ENCODE measurements at regions not wholly inside any gene's neighbourhood (a gene's known extent, or its start where the extent isn't known, plus 50 kb on each side); places are given as distances from the start of the nearest gene placed in this dataset.

DNA sequence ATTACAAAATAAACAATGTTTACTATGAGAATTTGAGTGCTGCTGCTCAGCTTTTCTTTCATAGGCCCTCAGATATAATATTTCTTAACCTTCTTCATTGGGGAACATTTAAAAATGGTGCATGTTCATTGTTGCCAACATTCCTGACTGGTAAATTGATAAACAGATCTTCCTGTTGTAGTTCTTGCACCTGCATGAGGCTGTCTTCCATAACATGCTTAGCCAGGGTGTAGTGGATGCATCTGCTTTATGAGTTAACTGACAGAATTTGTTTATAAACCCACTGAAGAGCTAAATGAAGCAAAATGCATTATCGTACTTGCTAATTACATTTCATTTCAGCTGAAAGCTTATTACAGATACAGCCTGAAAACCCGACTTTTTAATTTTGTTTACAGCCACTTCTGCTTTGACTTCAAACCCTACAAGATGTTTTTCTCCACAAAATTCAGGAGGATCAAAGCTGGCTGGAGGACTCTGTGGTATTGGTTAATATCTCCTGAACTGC, 177.2 kb downstream of the SEM1 start:
- no peaks in the 10 kb centered on the region for H3K27me3 ChIP-seq (ENCODE audit: control insufficient read depth in 3 of 3, insufficient read depth in 3 of 3, low read length in 3 of 3)
- no peaks in the 10 kb centered on the region for H3K36me3 ChIP-seq (ENCODE audit: control insufficient read depth in 3 of 3, insufficient read depth in 3 of 3, low read length in 3 of 3)
- H3K27ac ChIP-seq (ENCODE audit: low read depth, low read length): no peak overlapping the region
- no peak overlapping the region for H3K9ac ChIP-seq (ENCODE audit: low read depth in 1 of 3, low read length in 3 of 3)
- H3K4me1 ChIP-seq (ENCODE audit: control insufficient read depth in 3 of 3, insufficient read depth in 3 of 3, low read length in 3 of 3): no peaks in the 10 kb centered on the region
- no peak overlapping the region for H3K4me3 ChIP-seq (ENCODE audit: low read length in 3 of 3)
- H3K9me3 ChIP-seq (ENCODE audit: control insufficient read depth in 3 of 3, low read length in 3 of 3): no peaks in the 10 kb centered on the region

DNA sequence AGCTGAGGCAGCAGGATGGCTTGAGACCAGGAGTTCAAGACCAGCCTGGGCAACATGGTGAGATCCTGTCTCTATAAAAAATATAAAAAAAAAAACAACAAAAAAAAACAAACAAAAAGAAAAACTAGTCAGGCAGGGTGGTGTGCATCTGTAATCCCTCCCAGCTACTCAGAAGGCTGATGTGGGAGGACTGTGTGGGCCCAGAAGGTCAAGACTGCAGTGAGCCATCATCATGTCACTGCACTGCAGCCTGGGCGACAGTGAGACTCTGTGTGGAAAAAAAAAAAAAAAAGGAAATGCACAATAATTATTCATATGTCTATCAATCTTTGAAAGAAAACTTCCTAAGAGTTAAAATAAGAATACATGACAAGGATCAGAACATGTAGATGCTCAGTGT, 178.3 kb downstream of the SEM1 start:
- Histone ChIP-seq H3K9me3 (ENCODE audit: control insufficient read depth in 3 of 3, low read length in 3 of 3) (no peaks in the 10 kb centered on the region), H3K4me3 (ENCODE audit: low read length in 3 of 3) (no peak overlapping the region), H3K27me3 (ENCODE audit: control insufficient read depth in 3 of 3, insufficient read depth in 3 of 3, low read length in 3 of 3) (no peaks in the 10 kb centered on the region), H3K9ac (ENCODE audit: low read depth in 1 of 3, low read length in 3 of 3) (no peak overlapping the region), H3K36me3 (ENCODE audit: control insufficient read depth in 3 of 3, insufficient read depth in 3 of 3, low read length in 3 of 3) (no peaks in the 10 kb centered on the region), H3K27ac (ENCODE audit: low read depth, low read length) (no peak overlapping the region), H3K4me1 (ENCODE audit: control insufficient read depth in 3 of 3, insufficient read depth in 3 of 3, low read length in 3 of 3) (no peaks in the 10 kb centered on the region)

DNA sequence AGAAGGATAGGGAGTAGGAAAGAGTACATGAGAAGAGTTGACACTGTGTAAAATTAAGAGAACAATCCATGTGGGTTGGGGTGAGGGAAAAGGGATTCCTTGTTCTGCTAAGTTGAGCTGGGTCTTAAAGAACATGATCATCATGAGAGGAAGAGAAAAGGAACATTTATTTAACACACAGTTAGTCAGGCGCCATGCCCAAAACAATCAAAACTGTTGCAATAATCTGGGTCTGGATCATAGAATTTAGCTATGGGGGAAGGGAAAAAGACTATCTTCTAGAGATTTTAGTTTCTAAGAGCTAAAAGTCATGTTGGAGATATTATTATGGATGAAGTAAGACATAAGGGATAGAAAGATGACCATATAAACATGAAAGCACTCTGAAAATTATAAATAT, 178.9 kb downstream of the SEM1 start:
- Histone ChIP-seq H3K9ac (ENCODE audit: low read depth in 1 of 3, low read length in 3 of 3) (no peak overlapping the region), H3K4me3 (ENCODE audit: low read length in 3 of 3) (no peak overlapping the region), H3K27me3 (ENCODE audit: control insufficient read depth in 3 of 3, insufficient read depth in 3 of 3, low read length in 3 of 3) (no peaks in the 10 kb centered on the region), H3K9me3 (ENCODE audit: control insufficient read depth in 3 of 3, low read length in 3 of 3) (no peaks in the 10 kb centered on the region), H3K36me3 (ENCODE audit: control insufficient read depth in 3 of 3, insufficient read depth in 3 of 3, low read length in 3 of 3) (no peaks in the 10 kb centered on the region), H3K4me1 (ENCODE audit: control insufficient read depth in 3 of 3, insufficient read depth in 3 of 3, low read length in 3 of 3) (no peaks in the 10 kb centered on the region), H3K27ac (ENCODE audit: low read depth, low read length) (no peak overlapping the region)

DNA sequence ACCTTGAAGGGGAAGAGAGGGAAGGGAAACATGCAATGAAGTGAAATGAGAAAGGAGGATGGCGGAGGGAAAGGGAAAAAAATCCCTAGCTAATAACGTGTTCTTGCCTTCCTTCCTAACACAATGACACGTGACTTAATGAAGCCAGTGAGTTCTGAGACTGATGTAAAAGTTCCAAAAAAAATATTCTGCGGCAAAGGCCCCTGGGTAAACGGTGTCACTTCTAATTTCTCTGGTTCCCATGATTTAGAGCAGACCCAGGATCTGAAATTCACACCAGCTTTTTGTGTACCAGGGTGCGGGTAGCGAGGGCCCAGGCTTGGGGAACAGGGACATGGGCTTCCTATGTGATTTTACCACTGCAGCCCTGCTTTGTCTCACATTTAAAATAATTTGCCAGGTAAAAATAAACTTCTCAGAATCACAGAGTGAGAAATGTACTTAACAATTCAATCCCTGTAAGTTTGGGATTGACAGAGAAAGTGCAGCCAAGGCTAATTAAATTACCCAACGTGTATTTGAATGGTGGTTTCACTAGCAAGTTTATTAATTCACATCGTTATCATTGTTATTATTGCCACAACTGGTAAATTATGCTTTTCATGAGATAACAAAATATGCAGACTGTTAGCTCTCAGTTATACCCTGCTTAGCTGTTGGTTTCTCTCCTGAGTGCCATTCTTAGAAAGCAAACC, 182.4 kb downstream of the SEM1 start:
- Histone ChIP-seq H3K27me3 (ENCODE audit: control insufficient read depth in 3 of 3, insufficient read depth in 3 of 3, low read length in 3 of 3) (no peaks in the 10 kb centered on the region), H3K9ac (ENCODE audit: low read depth in 1 of 3, low read length in 3 of 3) (no peak overlapping the region)

DNA sequence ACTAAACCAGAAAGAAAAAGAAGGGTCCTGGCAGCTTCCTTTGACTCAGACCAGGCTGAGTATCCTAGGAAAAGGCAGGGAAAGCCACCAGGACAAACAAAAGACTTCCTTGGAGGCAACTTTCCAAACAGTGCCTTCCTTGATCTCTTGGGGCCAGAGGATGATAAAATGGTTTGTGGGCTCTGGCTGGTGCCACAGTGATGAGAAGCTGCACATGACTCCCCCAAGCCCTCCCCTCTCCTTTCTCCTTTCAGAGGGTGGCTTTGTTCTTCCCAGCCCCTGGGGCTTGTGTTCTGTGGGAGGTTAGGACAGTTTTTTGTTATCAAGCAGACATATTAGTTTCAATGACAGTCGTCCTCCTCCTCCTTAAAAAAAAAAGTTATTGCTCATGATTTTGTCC, 183.2 kb downstream of the SEM1 start:
- Histone ChIP-seq H3K9ac (ENCODE audit: low read depth in 1 of 3, low read length in 3 of 3) (no peak overlapping the region), H3K4me1 (ENCODE audit: control insufficient read depth in 3 of 3, insufficient read depth in 3 of 3, low read length in 3 of 3) (no peaks in the 10 kb centered on the region), H3K36me3 (ENCODE audit: control insufficient read depth in 3 of 3, insufficient read depth in 3 of 3, low read length in 3 of 3) (no peaks in the 10 kb centered on the region), H3K27me3 (ENCODE audit: control insufficient read depth in 3 of 3, insufficient read depth in 3 of 3, low read length in 3 of 3) (no peaks in the 10 kb centered on the region), H3K27ac (ENCODE audit: low read depth, low read length) (no peak overlapping the region), H3K9me3 (ENCODE audit: control insufficient read depth in 3 of 3, low read length in 3 of 3) (no peaks in the 10 kb centered on the region), H3K4me3 (ENCODE audit: low read length in 3 of 3) (no peak overlapping the region)

More for the DNA sequence above, 182.4 kb downstream of the SEM1 start:
- Histone ChIP-seq H3K4me3 (ENCODE audit: low read length in 3 of 3) (no peak overlapping the region), H3K9me3 (ENCODE audit: control insufficient read depth in 3 of 3, low read length in 3 of 3) (no peaks in the 10 kb centered on the region), H3K4me1 (ENCODE audit: control insufficient read depth in 3 of 3, insufficient read depth in 3 of 3, low read length in 3 of 3) (no peaks in the 10 kb centered on the region), H3K27ac (ENCODE audit: low read depth, low read length) (no peak overlapping the region), H3K36me3 (ENCODE audit: control insufficient read depth in 3 of 3, insufficient read depth in 3 of 3, low read length in 3 of 3) (no peaks in the 10 kb centered on the region)

DNA sequence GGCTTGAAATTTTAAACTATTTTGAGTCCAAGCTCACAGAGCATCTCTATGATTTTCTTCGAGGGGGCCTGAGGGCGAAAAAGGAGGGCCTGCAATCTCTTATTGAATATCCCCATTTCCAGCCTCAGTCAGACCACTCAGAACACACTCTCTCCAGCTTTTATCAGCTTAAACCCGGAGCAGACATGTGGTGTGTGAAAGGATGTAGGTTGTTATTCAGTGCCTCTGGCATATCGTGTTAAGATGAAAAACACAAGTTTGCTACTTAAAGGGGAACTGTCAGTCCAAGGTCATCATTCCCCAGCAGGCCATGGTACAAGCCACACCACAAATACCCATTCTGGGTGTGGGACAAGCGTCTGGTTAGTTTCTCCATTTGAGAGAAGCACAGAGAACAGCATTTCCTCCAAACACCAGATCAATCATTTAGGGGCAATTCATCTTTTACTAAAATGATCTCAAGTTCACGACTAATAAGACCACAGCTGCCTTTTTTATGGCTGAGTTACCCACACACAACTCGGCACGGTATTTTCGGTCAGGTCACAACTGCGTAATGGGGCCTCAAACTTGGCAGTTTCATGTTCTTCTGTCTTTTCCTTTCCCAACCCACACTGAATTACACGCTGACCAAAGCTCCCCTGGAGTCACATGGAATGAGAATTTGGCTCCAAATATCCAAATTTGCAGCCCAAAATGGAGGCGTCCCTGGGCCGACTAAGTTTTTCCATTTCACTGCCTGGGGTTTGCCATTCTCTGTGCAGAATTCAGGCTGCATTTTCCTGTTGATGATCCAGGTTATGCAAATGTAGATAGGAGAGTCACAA, 188.4 kb downstream of the SEM1 start:
- no peaks in the 10 kb centered on the region for H3K27me3 ChIP-seq (ENCODE audit: control insufficient read depth in 3 of 3, insufficient read depth in 3 of 3, low read length in 3 of 3)
- no peak overlapping the region for H3K9ac ChIP-seq (ENCODE audit: low read depth in 1 of 3, low read length in 3 of 3)
- no peaks in the 10 kb centered on the region for H3K9me3 ChIP-seq (ENCODE audit: control insufficient read depth in 3 of 3, low read length in 3 of 3)
- H3K4me1 ChIP-seq (ENCODE audit: control insufficient read depth in 3 of 3, insufficient read depth in 3 of 3, low read length in 3 of 3): peaks cover 0 to 4% (median 0%) of the 10 kb centered on the region in 3 donors
- no peak overlapping the region for H3K4me3 ChIP-seq (ENCODE audit: low read length in 3 of 3)
- no peak overlapping the region for H3K27ac ChIP-seq (ENCODE audit: low read depth, low read length)
- H3K36me3 ChIP-seq (ENCODE audit: control insufficient read depth in 3 of 3, insufficient read depth in 3 of 3, low read length in 3 of 3): no peaks in the 10 kb centered on the region

DNA sequence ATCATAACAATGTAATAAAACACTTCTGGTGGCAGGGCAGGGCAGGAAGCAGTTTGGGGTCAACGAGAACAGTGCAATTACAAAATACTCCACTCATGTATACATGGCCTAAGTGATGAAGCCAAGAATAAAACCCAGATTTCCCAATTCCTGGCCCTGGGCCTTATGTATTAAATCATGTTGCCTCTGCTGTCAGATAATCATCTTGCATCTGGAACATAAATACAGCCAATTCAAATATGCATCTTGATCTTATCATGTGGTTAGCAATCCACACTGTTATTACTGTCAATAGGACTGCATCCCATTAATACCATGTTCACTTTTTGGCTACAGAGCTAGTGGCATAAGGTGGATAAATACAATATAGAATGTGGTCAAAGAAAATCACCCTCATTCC, 186.5 kb upstream of the SLC25A13 start:
- no peaks in the 10 kb centered on the region for H3K4me1 ChIP-seq (ENCODE audit: control insufficient read depth in 3 of 3, insufficient read depth in 3 of 3, low read length in 3 of 3)
- H3K36me3 ChIP-seq (ENCODE audit: control insufficient read depth in 3 of 3, insufficient read depth in 3 of 3, low read length in 3 of 3): no peaks in the 10 kb centered on the region
- no peak overlapping the region for H3K27ac ChIP-seq (ENCODE audit: low read depth, low read length)
- no peak overlapping the region for H3K4me3 ChIP-seq (ENCODE audit: low read length in 3 of 3)
- H3K9me3 ChIP-seq (ENCODE audit: control insufficient read depth in 3 of 3, low read length in 3 of 3): no peaks in the 10 kb centered on the region
- H3K27me3 ChIP-seq (ENCODE audit: control insufficient read depth in 3 of 3, insufficient read depth in 3 of 3, low read length in 3 of 3): no peaks in the 10 kb centered on the region
- H3K9ac ChIP-seq (ENCODE audit: low read depth in 1 of 3, low read length in 3 of 3): no peak overlapping the region

DNA sequence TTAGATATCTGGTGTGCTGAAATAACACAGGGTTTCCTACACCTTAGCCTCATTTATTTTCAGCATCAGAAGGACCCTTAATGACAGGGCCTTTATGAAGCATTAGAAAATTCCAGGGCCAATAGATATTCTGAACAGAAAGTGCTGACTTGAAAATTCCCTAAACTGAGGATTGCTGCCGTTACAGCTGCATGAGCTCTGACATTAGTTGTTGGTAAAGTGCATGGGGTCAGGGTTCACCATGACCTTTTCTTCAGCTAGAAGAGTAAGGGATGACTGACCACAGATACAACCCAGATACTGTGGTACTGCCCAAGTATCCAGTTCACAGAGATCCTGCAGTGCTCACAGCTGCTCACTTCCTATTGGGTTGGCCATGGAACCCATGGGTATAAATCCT, 181.7 kb upstream of the SLC25A13 start:
- Histone ChIP-seq H3K27ac (ENCODE audit: low read depth, low read length) (no peak overlapping the region), H3K4me1 (ENCODE audit: control insufficient read depth in 3 of 3, insufficient read depth in 3 of 3, low read length in 3 of 3) (no peaks in the 10 kb centered on the region), H3K9me3 (ENCODE audit: control insufficient read depth in 3 of 3, low read length in 3 of 3) (no peaks in the 10 kb centered on the region), H3K4me3 (ENCODE audit: low read length in 3 of 3) (no peak overlapping the region), H3K9ac (ENCODE audit: low read depth in 1 of 3, low read length in 3 of 3) (no peak overlapping the region), H3K27me3 (ENCODE audit: control insufficient read depth in 3 of 3, insufficient read depth in 3 of 3, low read length in 3 of 3) (no peaks in the 10 kb centered on the region), H3K36me3 (ENCODE audit: control insufficient read depth in 3 of 3, insufficient read depth in 3 of 3, low read length in 3 of 3) (no peaks in the 10 kb centered on the region)

DNA sequence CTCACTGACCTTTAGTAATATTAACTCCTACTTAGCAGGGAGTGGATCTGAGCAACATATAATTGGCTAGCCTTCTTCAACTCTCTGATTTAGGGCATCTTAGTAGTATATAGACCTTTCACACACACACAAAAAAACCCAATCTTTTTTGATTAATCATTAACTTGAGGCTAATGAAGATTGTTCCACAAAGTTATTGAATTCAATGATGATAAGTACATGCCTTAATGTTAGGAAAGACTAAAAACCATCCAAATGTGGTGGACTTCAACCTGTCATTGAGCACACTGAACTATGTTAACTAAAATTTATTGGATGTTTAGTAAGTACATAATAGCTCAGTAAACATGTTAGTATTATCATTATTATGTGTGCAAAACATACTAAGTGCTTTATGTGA, 179.4 kb upstream of the SLC25A13 start:
- no peaks in the 10 kb centered on the region for H3K27me3 ChIP-seq (ENCODE audit: control insufficient read depth in 3 of 3, insufficient read depth in 3 of 3, low read length in 3 of 3)
- H3K9ac ChIP-seq (ENCODE audit: low read depth in 1 of 3, low read length in 3 of 3): no peak overlapping the region
- no peaks in the 10 kb centered on the region for H3K9me3 ChIP-seq (ENCODE audit: control insufficient read depth in 3 of 3, low read length in 3 of 3)
- H3K4me3 ChIP-seq (ENCODE audit: low read length in 3 of 3): no peak overlapping the region
- no peaks in the 10 kb centered on the region for H3K36me3 ChIP-seq (ENCODE audit: control insufficient read depth in 3 of 3, insufficient read depth in 3 of 3, low read length in 3 of 3)
- no peak overlapping the region for H3K27ac ChIP-seq (ENCODE audit: low read depth, low read length)
- no peaks in the 10 kb centered on the region for H3K4me1 ChIP-seq (ENCODE audit: control insufficient read depth in 3 of 3, insufficient read depth in 3 of 3, low read length in 3 of 3)

DNA sequence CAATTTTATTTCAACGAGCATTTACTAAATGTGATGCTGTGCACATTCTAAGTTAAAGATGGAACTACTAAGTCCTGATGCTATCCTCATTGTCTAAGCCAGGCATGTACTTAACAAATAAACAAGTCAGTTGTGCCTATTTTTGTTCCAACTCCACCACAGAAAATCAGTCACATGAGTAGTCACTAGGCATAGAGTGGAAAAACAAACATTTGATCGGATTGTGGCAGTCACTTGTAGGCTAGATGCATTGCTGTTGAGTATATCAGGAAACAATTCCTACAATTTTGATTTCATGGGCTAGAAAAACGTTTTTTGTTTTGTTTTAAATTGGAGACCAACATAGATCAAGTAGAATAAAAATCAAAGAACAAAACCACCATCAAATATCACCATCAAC, 177.6 kb upstream of the SLC25A13 start:
- Histone ChIP-seq H3K9ac (ENCODE audit: low read depth in 1 of 3, low read length in 3 of 3) (no peak overlapping the region), H3K4me1 (ENCODE audit: control insufficient read depth in 3 of 3, insufficient read depth in 3 of 3, low read length in 3 of 3) (no peaks in the 10 kb centered on the region), H3K36me3 (ENCODE audit: control insufficient read depth in 3 of 3, insufficient read depth in 3 of 3, low read length in 3 of 3) (no peaks in the 10 kb centered on the region), H3K27ac (ENCODE audit: low read depth, low read length) (no peak overlapping the region), H3K27me3 (ENCODE audit: control insufficient read depth in 3 of 3, insufficient read depth in 3 of 3, low read length in 3 of 3) (no peaks in the 10 kb centered on the region), H3K4me3 (ENCODE audit: low read length in 3 of 3) (no peak overlapping the region), H3K9me3 (ENCODE audit: control insufficient read depth in 3 of 3, low read length in 3 of 3) (no peaks in the 10 kb centered on the region)

Data from skeletal muscle tissue (tissue), 3 donors.